ENCODE measurements at regions not wholly inside any gene's neighbourhood (a gene's known extent, or its start where the extent isn't known, plus 50 kb on each side); places are given as distances from the start of the nearest gene placed in this dataset.
"Not testable (repeated sequence)": the region's sequence is repeated elsewhere in the genome, so short reads cannot be mapped to it uniquely, and the experiment has no call there.

- not testable (repeated sequence) for TF ChIP-seq POLR2A, CTCF, EP300 (IDR thresholded peaks at IDR 0.05)
Measured at GRCh38 chr22:12597778-12598177, 2930.2 kb upstream of the OR11H1 start.
